COLO668 (cell line): ENCODE measurements at regions not wholly inside any gene's neighbourhood (a gene's known extent, or its start where the extent isn't known, plus 50 kb on each side); places are given as distances from the start of the nearest gene placed in this dataset.

Experiments
- DNase-seq: peaks from one replicate; lab custom pipeline; 2025; ENCODE audit not compliant: unreplicated experiment; lab: John Stamatoyannopoulos, UW

GRCh38 chr3:181134873-181135272 lies 145.3 kb upstream of the DNAJC19 start:
- no peak for DNase-seq

GRCh38 chr3:181133832-181134231 lies 144.3 kb upstream of the DNAJC19 start:
- DNase-seq: no peak

- no peak for DNase-seq
Measured at GRCh38 chr3:181105646-181106045, 116.1 kb upstream of the DNAJC19 start.

- DNase-seq: peak; percentile 9
Measured at GRCh38 chr3:181103605-181104004, 114.1 kb upstream of the DNAJC19 start.

- no peak for DNase-seq
Measured at GRCh38 chr3:181086011-181086410, 96.5 kb upstream of the DNAJC19 start.

GRCh38 chr3:181081930-181082329 lies 92.4 kb upstream of the DNAJC19 start:
- no peak for DNase-seq

- no peak for DNase-seq
Measured at GRCh38 chr3:181076558-181076957, 87.0 kb upstream of the DNAJC19 start.

- DNase-seq: no peak
Measured at GRCh38 chr3:181075098-181075497, 85.6 kb upstream of the DNAJC19 start.

- no peak for DNase-seq
Measured at GRCh38 chr3:181066143-181067087, 76.9 kb upstream of the DNAJC19 start.

- no peak for DNase-seq
Measured at GRCh38 chr3:181056136-181056732, 66.7 kb upstream of the DNAJC19 start.

- no peak for DNase-seq
Measured at GRCh38 chr3:181054538-181054937, 65.0 kb upstream of the DNAJC19 start.

GRCh38 chr3:181052256-181052655 lies 62.7 kb upstream of the DNAJC19 start:
- no peak for DNase-seq

- no peak for DNase-seq
Measured at GRCh38 chr3:181050738-181051137, 61.2 kb upstream of the DNAJC19 start.

GRCh38 chr3:181040030-181040429 lies 50.5 kb upstream of the DNAJC19 start:
- DNase-seq: no peak
